Hepatocyte (in vitro differentiated cells): ENCODE measurements at regions not wholly inside any gene's neighbourhood (a gene's known extent, or its start where the extent isn't known, plus 50 kb on each side); places are given as distances from the start of the nearest gene placed in this dataset.

Experiments used
- EZH2 ChIP-seq: fragments of 200-600 bp; sonication (generic); IDR thresholded peaks from 2 replicates; pipeline ENCODE4 v1.6.1; 2016; ENCODE audit warnings: antibody characterized with exemption, mild to moderate bottlenecking, borderline replicate concordance
- TF ChIP-seq, protein P1 (sequence below): fragments of 200-600 bp; sonication (generic); IDR thresholded peaks from 2 replicates; pipeline ENCODE4 v1.5.1; 2016; ENCODE audit warnings: antibody characterized with exemption, mild to moderate bottlenecking; ENCODE audit not compliant: poor library complexity

- TF ChIP-seq, protein P1, sequence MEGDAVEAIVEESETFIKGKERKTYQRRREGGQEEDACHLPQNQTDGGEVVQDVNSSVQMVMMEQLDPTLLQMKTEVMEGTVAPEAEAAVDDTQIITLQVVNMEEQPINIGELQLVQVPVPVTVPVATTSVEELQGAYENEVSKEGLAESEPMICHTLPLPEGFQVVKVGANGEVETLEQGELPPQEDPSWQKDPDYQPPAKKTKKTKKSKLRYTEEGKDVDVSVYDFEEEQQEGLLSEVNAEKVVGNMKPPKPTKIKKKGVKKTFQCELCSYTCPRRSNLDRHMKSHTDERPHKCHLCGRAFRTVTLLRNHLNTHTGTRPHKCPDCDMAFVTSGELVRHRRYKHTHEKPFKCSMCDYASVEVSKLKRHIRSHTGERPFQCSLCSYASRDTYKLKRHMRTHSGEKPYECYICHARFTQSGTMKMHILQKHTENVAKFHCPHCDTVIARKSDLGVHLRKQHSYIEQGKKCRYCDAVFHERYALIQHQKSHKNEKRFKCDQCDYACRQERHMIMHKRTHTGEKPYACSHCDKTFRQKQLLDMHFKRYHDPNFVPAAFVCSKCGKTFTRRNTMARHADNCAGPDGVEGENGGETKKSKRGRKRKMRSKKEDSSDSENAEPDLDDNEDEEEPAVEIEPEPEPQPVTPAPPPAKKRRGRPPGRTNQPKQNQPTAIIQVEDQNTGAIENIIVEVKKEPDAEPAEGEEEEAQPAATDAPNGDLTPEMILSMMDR: no peak
- TF ChIP-seq EZH2: no peak
Observed at GRCh38 chr1:157439302-157439954, 112.9 kb downstream of the FCRL5 start.
